BLaER1 (cell line): ENCODE measurements at regions not wholly inside any gene's neighbourhood (a gene's known extent, or its start where the extent isn't known, plus 50 kb on each side); places are given as distances from the start of the nearest gene placed in this dataset.

Experiments
- H3K27ac ChIP-seq: shearing (Covaris generic); formaldehyde crosslinking; 2 replicates; pipeline ENCODE4 v1.8.1; 2022
- H3K27me3 ChIP-seq: shearing (Covaris generic); formaldehyde crosslinking; 2 replicates; pipeline ENCODE4 v1.8.1; 2022
- H3K36me3 ChIP-seq: shearing (Covaris generic); formaldehyde crosslinking; 2 replicates; pipeline ENCODE4 v1.8.1; 2022
- H3K4me1 ChIP-seq: shearing (Covaris generic); formaldehyde crosslinking; 2 replicates; pipeline ENCODE4 v1.8.1; 2022
- H3K4me2 ChIP-seq: shearing (Covaris generic); formaldehyde crosslinking; 2 replicates; pipeline ENCODE4 v1.8.1; 2022
- H3K4me3 ChIP-seq: shearing (Covaris generic); formaldehyde crosslinking; 2 replicates; pipeline ENCODE4 v1.8.1; 2022
- H3K9ac ChIP-seq: shearing (Covaris generic); formaldehyde crosslinking; 2 replicates; pipeline ENCODE4 v1.8.1; 2022
- H3K9me3 ChIP-seq: shearing (Covaris generic); formaldehyde crosslinking; 2 replicates; pipeline ENCODE4 v1.8.1; 2022
- H4K20me1 ChIP-seq: shearing (Covaris generic); formaldehyde crosslinking; 2 replicates; pipeline ENCODE4 v1.8.1; 2022
- Cebpa-rat ChIP-seq: shearing (Covaris generic); IDR thresholded peaks from 2 replicates; pipeline ENCODE4 v1.8.1; 2022

- no peaks in the 10 kb centered on the region for H3K36me3 ChIP-seq
- no peak for TF ChIP-seq Cebpa-rat
- H3K4me3 ChIP-seq: no peak overlapping the region
- no peak overlapping the region for H3K27ac ChIP-seq
- H3K4me2 ChIP-seq: no peak overlapping the region
- H3K9me3 ChIP-seq: peaks cover 28% of the 10 kb centered on the region
- no peaks in the 10 kb centered on the region for H3K27me3 ChIP-seq
- peaks cover 14% of the 10 kb centered on the region for H3K4me1 ChIP-seq
- H4K20me1 ChIP-seq: no peaks in the 10 kb centered on the region
- H3K9ac ChIP-seq: no peak overlapping the region
Measured at GRCh38 chr17:77737442-77738265, 220.8 kb upstream of the TNRC6C start.

GRCh38 chr17:77738751-77739531, 219.6 kb upstream of the TNRC6C start:
- Histone ChIP-seq H3K4me1 (peaks cover 23% of the 10 kb centered on the region), H3K9me3 (peaks cover 18% of the 10 kb centered on the region), H3K4me2 (no peak overlapping the region), H3K27ac (no peak overlapping the region), H3K36me3 (no peaks in the 10 kb centered on the region), H3K4me3 (no peak overlapping the region), H3K27me3 (no peaks in the 10 kb centered on the region), H4K20me1 (no peaks in the 10 kb centered on the region), H3K9ac (no peak overlapping the region)
- no peak for TF ChIP-seq Cebpa-rat

GRCh38 chr17:77740481-77740880, 218.0 kb upstream of the TNRC6C start:
- Histone ChIP-seq H3K4me2 (no peak overlapping the region), H3K36me3 (no peaks in the 10 kb centered on the region), H3K9me3 (peaks cover 22% of the 10 kb centered on the region), H3K4me1 (peaks cover 20% of the 10 kb centered on the region), H3K4me3 (no peak overlapping the region), H3K9ac (no peak overlapping the region), H3K27ac (no peak overlapping the region), H4K20me1 (no peaks in the 10 kb centered on the region), H3K27me3 (no peaks in the 10 kb centered on the region)
- TF ChIP-seq Cebpa-rat: no peak

- no peak overlapping the region for H3K9ac ChIP-seq
- no peaks in the 10 kb centered on the region for H3K36me3 ChIP-seq
- H4K20me1 ChIP-seq: no peaks in the 10 kb centered on the region
- no peaks in the 10 kb centered on the region for H3K27me3 ChIP-seq
- no peak overlapping the region for H3K27ac ChIP-seq
- TF ChIP-seq Cebpa-rat: no peak
- no peak overlapping the region for H3K4me3 ChIP-seq
- H3K4me1 ChIP-seq: peaks cover 19% of the 10 kb centered on the region
- peaks cover 28% of the 10 kb centered on the region for H3K9me3 ChIP-seq
- H3K4me2 ChIP-seq: no peak overlapping the region
Measured at GRCh38 chr17:77741109-77741508, 217.4 kb upstream of the TNRC6C start.

GRCh38 chr17:77742579-77742978, 215.9 kb upstream of the TNRC6C start:
- TF ChIP-seq Cebpa-rat: no peak
- Histone ChIP-seq H3K9ac (no peak overlapping the region), H3K4me3 (no peak overlapping the region), H4K20me1 (no peaks in the 10 kb centered on the region), H3K4me2 (no peak overlapping the region), H3K27ac (no peak overlapping the region), H3K27me3 (no peaks in the 10 kb centered on the region), H3K4me1 (peaks cover 19% of the 10 kb centered on the region), H3K36me3 (no peaks in the 10 kb centered on the region), H3K9me3 (peaks cover 33% of the 10 kb centered on the region)

- H3K4me3 ChIP-seq: no peak overlapping the region
- peak overlapping the region; percentile 32; the same call in 1 of the 2 replicates for H3K27ac ChIP-seq
- H3K9me3 ChIP-seq: peaks cover 33% of the 10 kb centered on the region
- H3K27me3 ChIP-seq: no peaks in the 10 kb centered on the region
- H3K4me1 ChIP-seq: peaks cover 24% of the 10 kb centered on the region
- H3K4me2 ChIP-seq: peak overlapping the region; percentile 62
- no peak overlapping the region; the same call in 1 of the 2 replicates for H3K9ac ChIP-seq
- TF ChIP-seq Cebpa-rat: no peak
- H4K20me1 ChIP-seq: no peaks in the 10 kb centered on the region
- no peaks in the 10 kb centered on the region for H3K36me3 ChIP-seq
Measured at GRCh38 chr17:77744066-77744988, 214.2 kb upstream of the TNRC6C start.

- no peaks in the 10 kb centered on the region for H3K36me3 ChIP-seq
- peaks cover 25% of the 10 kb centered on the region for H3K4me1 ChIP-seq
- H3K4me2 ChIP-seq: no peak overlapping the region
- peaks cover 26% of the 10 kb centered on the region for H3K9me3 ChIP-seq
- H3K27ac ChIP-seq: no peak overlapping the region
- no peaks in the 10 kb centered on the region for H4K20me1 ChIP-seq
- H3K27me3 ChIP-seq: no peaks in the 10 kb centered on the region
- TF ChIP-seq Cebpa-rat: no peak
- H3K9ac ChIP-seq: no peak overlapping the region
- H3K4me3 ChIP-seq: no peak overlapping the region
Measured at GRCh38 chr17:77745702-77746101, 212.8 kb upstream of the TNRC6C start.

- Histone ChIP-seq H3K9me3 (peaks cover 26% of the 10 kb centered on the region), H3K4me3 (no peak overlapping the region), H4K20me1 (no peaks in the 10 kb centered on the region), H3K27ac (no peak overlapping the region), H3K4me2 (no peak overlapping the region), H3K9ac (no peak overlapping the region), H3K27me3 (no peaks in the 10 kb centered on the region), H3K4me1 (peaks cover 25% of the 10 kb centered on the region), H3K36me3 (no peaks in the 10 kb centered on the region)
- TF ChIP-seq Cebpa-rat: no peak
Measured at GRCh38 chr17:77746393-77746792, 212.1 kb upstream of the TNRC6C start.

GRCh38 chr17:77746896-77747554, 211.5 kb upstream of the TNRC6C start:
- Histone ChIP-seq H3K9me3 (peaks cover 26% of the 10 kb centered on the region), H3K9ac (no peak overlapping the region), H3K4me2 (no peak overlapping the region), H3K27ac (no peak overlapping the region), H3K36me3 (no peaks in the 10 kb centered on the region), H3K4me3 (no peak overlapping the region), H4K20me1 (no peaks in the 10 kb centered on the region), H3K27me3 (no peaks in the 10 kb centered on the region), H3K4me1 (peaks cover 25% of the 10 kb centered on the region)
- no peak for TF ChIP-seq Cebpa-rat
